ENCODE measurements at regions not wholly inside any gene's neighbourhood (a gene's known extent, or its start where the extent isn't known, plus 50 kb on each side); places are given as distances from the start of the nearest gene placed in this dataset.

GRCh38 chr9:86405086-86405491 is 50.9 kb upstream of the TUT7 start (continued):
- TF ChIP-seq FOXP1 (IDR thresholded peaks at IDR 0.05) (peak; percentile 90), FOXP1 (CRISPR knock-in tag; IDR thresholded peaks at IDR 0.05) (peak; percentile 99), MXD4 (CRISPR knock-in tag; IDR thresholded peaks at IDR 0.05) (0 out of 2 replicates have a peak, but pooled peaks have one; percentile 34), SKIL (CRISPR knock-in tag; IDR thresholded peaks at IDR 0.05; ENCODE audit: borderline replicate concordance) (peak; percentile 72; the same call in 1 of the 2 replicates), SALL1 (CRISPR knock-in tag; IDR thresholded peaks at IDR 0.05) (peak; percentile 26; the same call in 1 of the 2 replicates), SMAD1 (CRISPR knock-in tag; IDR thresholded peaks at IDR 0.05; ENCODE audit: borderline replicate concordance, low read depth) (no peak), TARDBP (CRISPR knock-in tag; IDR thresholded peaks at IDR 0.05) (peak; percentile 59; the same call in 1 of the 2 replicates), SIX1 (CRISPR knock-in tag; IDR thresholded peaks at IDR 0.05; ENCODE audit: borderline replicate concordance) (peak; percentile 72; the same call in 1 of the 2 replicates), REPIN1 (CRISPR knock-in tag; IDR thresholded peaks at IDR 0.05; ENCODE audit: borderline replicate concordance, low read depth) (peak; percentile 34; the same call in 1 of the 2 replicates), DMAP1 (CRISPR knock-in tag; IDR thresholded peaks at IDR 0.05) (0 out of 2 replicates have a peak, but pooled peaks have one; percentile 31), ZNF101 (CRISPR knock-in tag; IDR thresholded peaks at IDR 0.05; ENCODE audit: borderline replicate concordance, low read depth) (no peak), ZNF816 (CRISPR knock-in tag; IDR thresholded peaks at IDR 0.05; ENCODE audit: borderline replicate concordance) (0 out of 2 replicates have a peak, but pooled peaks have one; percentile 31), LCORL (IDR thresholded peaks at IDR 0.05) (peak; percentile 59; the same call in 1 of the 2 replicates), LCORL (CRISPR knock-in tag; IDR thresholded peaks at IDR 0.05) (peak; percentile 77), GATA4 (IDR thresholded peaks at IDR 0.05; ENCODE audit: borderline replicate concordance, low read depth) (peak; percentile 59; the same call in 1 of the 2 replicates), SRSF1 (optimal IDR thresholded peaks at IDR 0.05; ENCODE audit: low read depth, low read length) (no peak), ZNF7 (CRISPR knock-in tag; IDR thresholded peaks at IDR 0.05) (no peak), AHDC1 (CRISPR knock-in tag; IDR thresholded peaks at IDR 0.05; ENCODE audit: borderline replicate concordance) (peak; percentile 96)

Data from HepG2 (cell line).